Smooth muscle cell (in vitro differentiated cells): ENCODE measurements at regions not wholly inside any gene's neighbourhood (a gene's known extent, or its start where the extent isn't known, plus 50 kb on each side); places are given as distances from the start of the nearest gene placed in this dataset.

Experiments
- DNase-seq: peaks from one replicate; lab custom pipeline; 2025; ENCODE audit not compliant: unreplicated experiment; lab: John Stamatoyannopoulos, UW
- H2AFZ ChIP-seq: fragments of 200-600 bp; sonication (generic); 2 replicates; pipeline ENCODE4 v1.6.0; 2016; ENCODE audit warnings: antibody characterized with exemption, low read depth, mild to moderate bottlenecking
- H3F3A ChIP-seq: fragments of 200-600 bp; sonication (generic); 2 replicates; pipeline ENCODE4 v1.6.0; 2017; ENCODE audit warnings: antibody characterized with exemption, low read depth
- H3K27ac ChIP-seq: fragments of 200-600 bp; sonication (generic); 2 replicates; pipeline ENCODE4 v1.5.1; 2016; ENCODE audit warnings: low read depth, mild to moderate bottlenecking
- H3K27me3 ChIP-seq: fragments of 200-600 bp; sonication (generic); 2 replicates; pipeline ENCODE4 v1.6.1; 2016; ENCODE audit warnings: low read depth, mild to moderate bottlenecking
- H3K36me3 ChIP-seq: fragments of 200-600 bp; sonication (generic); 2 replicates; pipeline ENCODE4 v1.5.1; 2016; ENCODE audit warnings: low read depth
- H3K4me1 ChIP-seq: fragments of 200-600 bp; sonication (generic); 2 replicates; pipeline ENCODE4 v1.5.1; 2016; ENCODE audit warnings: low read depth
- H3K4me2 ChIP-seq: fragments of 200-600 bp; sonication (generic); 2 replicates; pipeline ENCODE4 v1.6.0; 2016; ENCODE audit warnings: mild to moderate bottlenecking
- H3K4me3 ChIP-seq: fragments of 200-600 bp; sonication (generic); 2 replicates; pipeline ENCODE4 v1.5.1; 2016; ENCODE audit warnings: mild to moderate bottlenecking
- H3K79me2 ChIP-seq: fragments of 200-600 bp; sonication (generic); 2 replicates; pipeline ENCODE4 v1.6.0; 2016; ENCODE audit warnings: low read depth, mild to moderate bottlenecking
- H3K9ac ChIP-seq: fragments of 200-600 bp; sonication (generic); 2 replicates; pipeline ENCODE4 v1.6.0; 2016; ENCODE audit warnings: low read depth
- H3K9me3 ChIP-seq: fragments of 200-600 bp; sonication (generic); replicated peaks from 2 replicates; pipeline ENCODE4 v1.5.1; 2016; ENCODE audit warnings: low read depth
- H4K20me1 ChIP-seq: fragments of 200-600 bp; sonication (generic); 2 replicates; pipeline ENCODE4 v1.6.0; 2016; ENCODE audit warnings: low read depth
- CTCF ChIP-seq: fragments of 200-600 bp; sonication (generic); IDR thresholded peaks from 2 replicates; pipeline ENCODE4 v1.5.1; 2017; ENCODE audit warnings: borderline replicate concordance, mild to moderate bottlenecking, antibody characterized with exemption; ENCODE audit not compliant: insufficient read depth, poor library complexity, severe bottlenecking
- WGBS: methylation state at CpG from one replicate; pipeline ENCODE4 v1.1.7; 2016; ENCODE audit warnings: low lambda C conversion rate; 5-methylcytosine and 5-hydroxymethylcytosine counted together

- Histone ChIP-seq H4K20me1 (no peaks in the 10 kb centered on the region), H3K4me1 (no peaks in the 10 kb centered on the region)
- 84% methylated on average over 3 of the region's 3 CpGs for WGBS
Measured at GRCh38 chr17:52837492-52837891, 679.0 kb upstream of the CA10 start.

GRCh38 chr17:52831536-52831935, 673.0 kb upstream of the CA10 start:
- no peak overlapping the region for H3K4me2 ChIP-seq
- H3K9ac ChIP-seq, result no peak overlapping the region
- no peak overlapping the region for H3K27ac ChIP-seq
- no peaks in the 10 kb centered on the region for H4K20me1 ChIP-seq
- no peak overlapping the region for H2AFZ ChIP-seq
- WGBS, result 77% methylated on average over 1 of the region's 1 CpG
- no peaks in the 10 kb centered on the region for H3K4me1 ChIP-seq
- H3K4me3 ChIP-seq, result no peak overlapping the region
- H3F3A ChIP-seq, result no peaks in the 10 kb centered on the region
- no peak for TF ChIP-seq CTCF
- no peaks in the 10 kb centered on the region for H3K9me3 ChIP-seq
- H3K36me3 ChIP-seq, result no peaks in the 10 kb centered on the region
- no peak for DNase-seq
- H3K27me3 ChIP-seq, result no peaks in the 10 kb centered on the region
- no peaks in the 10 kb centered on the region for H3K79me2 ChIP-seq

More at GRCh38 chr17:52837492-52837891, 679.0 kb upstream of the CA10 start:
- Histone ChIP-seq H3K79me2 (no peaks in the 10 kb centered on the region), H3K4me2 (no peak overlapping the region), H3K36me3 (no peaks in the 10 kb centered on the region), H2AFZ (no peak overlapping the region), H3K9me3 (no peaks in the 10 kb centered on the region), H3F3A (no peaks in the 10 kb centered on the region), H3K4me3 (no peak overlapping the region), H3K27ac (no peak overlapping the region), H3K9ac (no peak overlapping the region), H3K27me3 (no peaks in the 10 kb centered on the region)
- DNase-seq, result no peak
- TF ChIP-seq CTCF, result no peak

GRCh38 chr17:52828621-52829020, 670.1 kb upstream of the CA10 start:
- no peak for TF ChIP-seq CTCF
- no peaks in the 10 kb centered on the region for H4K20me1 ChIP-seq
- no peaks in the 10 kb centered on the region for H3K79me2 ChIP-seq
- no peak overlapping the region for H3K9ac ChIP-seq
- no peaks in the 10 kb centered on the region for H3F3A ChIP-seq
- no peaks in the 10 kb centered on the region for H3K9me3 ChIP-seq
- H3K27ac ChIP-seq, result no peak overlapping the region
- H3K4me1 ChIP-seq, result no peaks in the 10 kb centered on the region
- H3K27me3 ChIP-seq, result no peaks in the 10 kb centered on the region
- DNase-seq, result no peak
- H2AFZ ChIP-seq, result no peak overlapping the region
- H3K36me3 ChIP-seq, result no peaks in the 10 kb centered on the region
- H3K4me2 ChIP-seq, result no peak overlapping the region
- 86% methylated on average over 11 of the region's 11 CpGs for WGBS
- no peak overlapping the region for H3K4me3 ChIP-seq

GRCh38 chr17:52827526-52827925, 669.0 kb upstream of the CA10 start:
- no peaks in the 10 kb centered on the region for H3K36me3 ChIP-seq
- no peaks in the 10 kb centered on the region for H3K4me1 ChIP-seq
- no peak overlapping the region for H3K4me2 ChIP-seq
- no peaks in the 10 kb centered on the region for H3K9me3 ChIP-seq
- TF ChIP-seq CTCF, result no peak
- H3F3A ChIP-seq, result no peaks in the 10 kb centered on the region
- H3K9ac ChIP-seq, result no peak overlapping the region
- H3K27ac ChIP-seq, result no peak overlapping the region
- 77% methylated on average over 8 of the region's 8 CpGs for WGBS
- H4K20me1 ChIP-seq, result no peaks in the 10 kb centered on the region
- no peak overlapping the region for H3K4me3 ChIP-seq
- DNase-seq, result no peak
- H3K79me2 ChIP-seq, result no peaks in the 10 kb centered on the region
- no peak overlapping the region for H2AFZ ChIP-seq
- H3K27me3 ChIP-seq, result no peaks in the 10 kb centered on the region
